GM19324 (cell line): ENCODE measurements at regions not wholly inside any gene's neighbourhood (a gene's known extent, or its start where the extent isn't known, plus 50 kb on each side); places are given as distances from the start of the nearest gene placed in this dataset.
"Not testable (repeated sequence)": the region's sequence is repeated elsewhere in the genome, so short reads cannot be mapped to it uniquely, and the experiment has no call there.

Experiments
- ATAC-seq: cut with Tn5 transposase; IDR thresholded peaks from one replicate; pipeline ENCODE4 v1.9.1; 2021; ENCODE audit warnings: mild to moderate bottlenecking, moderate library complexity; ENCODE audit not compliant: unreplicated experiment, low FRiP score

- no peak for ATAC-seq
These were observed 73.4 kb downstream of the FGD2 start for GRCh38 chr6:37078814-37079213.

GRCh38 chr6:37081042-37081607 lies 75.7 kb downstream of the FGD2 start:
- ATAC-seq = no peak

- ATAC-seq = no peak
These were observed 77.1 kb downstream of the FGD2 start for GRCh38 chr6:37082390-37083130.

GRCh38 chr6:37083243-37084138 lies 78.0 kb downstream of the FGD2 start:
- no peak for ATAC-seq

GRCh38 chr6:37084665-37085064 lies 79.2 kb downstream of the FGD2 start:
- not testable (repeated sequence) for ATAC-seq

GRCh38 chr6:37085198-37085597 lies 79.7 kb downstream of the FGD2 start:
- no peak for ATAC-seq

GRCh38 chr6:37088897-37089296 lies 81.1 kb upstream of the PIM1 start:
- ATAC-seq = no peak

GRCh38 chr6:37089783-37090182 lies 80.2 kb upstream of the PIM1 start:
- no peak for ATAC-seq

GRCh38 chr6:37091104-37091503 lies 78.8 kb upstream of the PIM1 start:
- ATAC-seq = not testable (repeated sequence)

- not testable (repeated sequence) for ATAC-seq
These were observed 78.4 kb upstream of the PIM1 start for GRCh38 chr6:37091586-37091985.

GRCh38 chr6:37092923-37093727 lies 76.8 kb upstream of the PIM1 start:
- ATAC-seq = no peak

- ATAC-seq = no peak
These were observed 76.3 kb upstream of the PIM1 start for GRCh38 chr6:37093728-37094069.

- ATAC-seq = no peak
These were observed 74.0 kb upstream of the PIM1 start for GRCh38 chr6:37095997-37096396.

GRCh38 chr6:37097335-37097734 lies 72.6 kb upstream of the PIM1 start:
- no peak for ATAC-seq

- ATAC-seq = no peak
These were observed 70.5 kb upstream of the PIM1 start for GRCh38 chr6:37099442-37099841.

- no peak for ATAC-seq
These were observed 69.2 kb upstream of the PIM1 start for GRCh38 chr6:37100745-37101144.

- no peak for ATAC-seq
These were observed 68.0 kb upstream of the PIM1 start for GRCh38 chr6:37101991-37102298.

- ATAC-seq = peak; percentile 85
These were observed 67.4 kb upstream of the PIM1 start for GRCh38 chr6:37102299-37103168.

GRCh38 chr6:37103169-37104039 lies 66.5 kb upstream of the PIM1 start:
- no peak for ATAC-seq
